A549 (cell line): ENCODE measurements at regions not wholly inside any gene's neighbourhood (a gene's known extent, or its start where the extent isn't known, plus 50 kb on each side); places are given as distances from the start of the nearest gene placed in this dataset.

Experiments used
- ATAC-seq, 2 experiments: fragments of 200-7000 bp in 1 of 2; fragments of >200 bp in 1 of 2; cut with Nextera tagmentation in 1 of 2; cut with Tn5 transposase in 1 of 2; 3 replicates each; pipeline versions ENCODE4 v1.8.0 to v1.9.1; 2018 to 2020; ENCODE audit warnings: mild to moderate bottlenecking in 1 of 2, moderate library complexity in 1 of 2
- CTCF ChIA-PET: fragments of 300-600 bp; sonication (Branson Sonifier 250); formaldehyde crosslinking; extraction: SDS; loops from one replicate; lab custom pipeline; 2021; ENCODE audit warnings: antibody characterized with exemption, inconsistent platforms; lab: Yijun Ruan, JAX
- POLR2A ChIA-PET: fragments of 350-600 bp; formaldehyde crosslinking; extraction: SDS; loops from one replicate; lab custom pipeline; 2021; ENCODE audit warnings: antibody characterized with exemption, inconsistent platforms; lab: Yijun Ruan, JAX
- DNase-seq, 2 experiments: peaks; one replicate each; pipeline versions ENCODE4 v3.0.0 to v3.0.0-alpha.2; 2011 to 2016; ENCODE audit warnings: low read depth in 1 of 2, low spot score in 1 of 2
- FAIRE-seq: peaks from 2 replicates; lab custom pipeline; 2011; peaks lifted over from hg19 to GRCh38; lab: Jason Lieb, UNC
- H3K27ac ChIP-seq, 2 experiments: fragments of >200 bp; sonication (Bioruptor Twin); formaldehyde crosslinking; 3 replicates each; pipeline ENCODE4 v1.5.1; 2016 to 2017
- H3K4me1 ChIP-seq: fragments of >200 bp; sonication (Bioruptor Twin); formaldehyde crosslinking; 3 replicates; pipeline ENCODE4 v1.6.1; 2016
- H3K4me2 ChIP-seq: fragments of >200 bp; sonication (Bioruptor Twin); formaldehyde crosslinking; 3 replicates; pipeline ENCODE4 v1.6.1; 2016
- H3K4me3 ChIP-seq: fragments of >200 bp; sonication (Bioruptor Twin); formaldehyde crosslinking; 3 replicates; pipeline ENCODE4 v1.5.1; 2016
- H3K9me3 ChIP-seq: fragments of >200 bp; sonication (Bioruptor Twin); formaldehyde crosslinking; 3 replicates; pipeline ENCODE4 v1.6.1; 2016
- CHD2 ChIP-seq: fragments of 150-350 bp; IDR thresholded peaks from 2 replicates; pipeline ENCODE4 v1.6.1; 2014; ENCODE audit warnings: low read length; ENCODE audit not compliant: partially characterized antibody
- E2F6 ChIP-seq: IDR thresholded peaks from 2 replicates; pipeline ENCODE4 v1.6.1; 2012; ENCODE audit warnings: low read depth, borderline replicate concordance
- EHF ChIP-seq: fragments of 250-450 bp; sonication (Bioruptor Pico); IDR thresholded peaks from 2 replicates; pipeline ENCODE4 v1.5.0; 2020; ENCODE audit warnings: mild to moderate bottlenecking
- EP300 ChIP-seq, 2 experiments: fragments of >200 bp; sonication (Bioruptor Twin); formaldehyde crosslinking; IDR thresholded peaks; 2 replicates in 1 of 2; 3 replicates in 1 of 2; pipeline ENCODE4 v1.6.1; 2016 to 2017
- HDAC2 ChIP-seq: fragments of 200-600 bp; sonication (generic); IDR thresholded peaks from 2 replicates; pipeline ENCODE4 v1.6.1; 2016
- HES2 ChIP-seq: fragments of >200 bp; sonication (Bioruptor Twin); formaldehyde crosslinking; IDR thresholded peaks from 2 replicates; pipeline ENCODE4 v1.6.1; 2016
- HMGXB4 ChIP-seq: fragments of 250-450 bp; sonication (Bioruptor Pico); IDR thresholded peaks from 2 replicates; pipeline ENCODE4 v1.5.0; 2021; ENCODE audit warnings: mild to moderate bottlenecking, moderate library complexity, borderline replicate concordance
- HOXA7 ChIP-seq: fragments of 250-450 bp; sonication (Bioruptor Pico); IDR thresholded peaks from 2 replicates; pipeline ENCODE4 v1.5.0; 2020; ENCODE audit warnings: mild to moderate bottlenecking, moderate library complexity
- HOXB13 ChIP-seq: fragments of 250-450 bp; sonication (Bioruptor Pico); IDR thresholded peaks from 2 replicates; pipeline ENCODE4 v1.5.0; 2020; ENCODE audit warnings: low read depth, mild to moderate bottlenecking, moderate library complexity
- JUNB ChIP-seq: fragments of >200 bp; sonication (Bioruptor Twin); formaldehyde crosslinking; IDR thresholded peaks from 2 replicates; pipeline ENCODE4 v1.6.1; 2016
- KDM1A ChIP-seq: fragments of 200-600 bp; sonication (generic); IDR thresholded peaks from 2 replicates; pipeline ENCODE4 v1.6.1; 2016; ENCODE audit warnings: low read depth, mild to moderate bottlenecking
- NFE2L2 ChIP-seq: fragments of 150-350 bp; conservative IDR thresholded peaks from 2 replicates; pipeline ENCODE4 v1.6.1; 2014; ENCODE audit warnings: low read length
- NPAS2 ChIP-seq: fragments of 250-450 bp; sonication (Bioruptor Pico); IDR thresholded peaks from 2 replicates; pipeline ENCODE4 v1.8.0; 2022; ENCODE audit warnings: mild to moderate bottlenecking, moderate library complexity, borderline replicate concordance
- NR3C1 ChIP-seq: fragments of >200 bp; sonication (Bioruptor Twin); formaldehyde crosslinking; IDR thresholded peaks from 3 replicates; pipeline ENCODE4 v1.6.1; 2017
- PHF8 ChIP-seq: fragments of 200-600 bp; sonication (generic); IDR thresholded peaks from 2 replicates; pipeline ENCODE4 v1.6.1; 2016; ENCODE audit warnings: low read depth, mild to moderate bottlenecking, antibody characterized with exemption, moderate library complexity, borderline replicate concordance
- POLR2A ChIP-seq: IDR thresholded peaks from 2 replicates; pipeline ENCODE4 v1.6.1; 2012; ENCODE audit warnings: mild to moderate bottlenecking, low read length
- POLR2AphosphoS2 ChIP-seq: conservative IDR thresholded peaks from 2 replicates; pipeline ENCODE4 v1.6.1; 2012; ENCODE audit warnings: low read length, improper control_type of control experiment, inconsistent platforms
- RARB ChIP-seq: fragments of 250-450 bp; sonication (Bioruptor Pico); IDR thresholded peaks from 2 replicates; pipeline ENCODE4 v1.8.0; 2021; ENCODE audit warnings: mild to moderate bottlenecking, moderate library complexity
- RCOR1 ChIP-seq: fragments of 150-350 bp; IDR thresholded peaks from 2 replicates; pipeline ENCODE4 v1.6.1; 2014; ENCODE audit warnings: antibody characterized with exemption, low read length, low read depth
- REST ChIP-seq: fragments of 200-600 bp; sonication (generic); IDR thresholded peaks from 2 replicates; pipeline ENCODE4 v1.6.1; 2016; ENCODE audit warnings: antibody characterized with exemption, mild to moderate bottlenecking, moderate library complexity
- SREBF2 ChIP-seq: fragments of 450-650 bp; IDR thresholded peaks from 2 replicates; pipeline ENCODE4 v1.6.1; 2014; ENCODE audit warnings: mild to moderate bottlenecking, moderate library complexity
- TFCP2L1 ChIP-seq: fragments of 250-450 bp; sonication (Bioruptor Pico); IDR thresholded peaks from 2 replicates; pipeline ENCODE4 v1.5.0; 2021; ENCODE audit warnings: mild to moderate bottlenecking
- USF2 ChIP-seq: fragments of 450-650 bp; IDR thresholded peaks from 2 replicates; pipeline ENCODE4 v1.6.1; 2014; ENCODE audit warnings: antibody characterized with exemption
- ZC3H11A ChIP-seq: fragments of 450-650 bp; IDR thresholded peaks from 2 replicates; pipeline ENCODE4 v1.6.1; 2014; ENCODE audit warnings: antibody characterized with exemption, mild to moderate bottlenecking
- ZSCAN20 ChIP-seq: fragments of 250-450 bp; sonication (Bioruptor Pico); IDR thresholded peaks from 2 replicates; pipeline ENCODE4 v1.8.0; 2022; ENCODE audit warnings: mild to moderate bottlenecking, moderate library complexity
- WGBS: methylation state at CpG from one replicate; pipeline ENCODE4 v1.1.6; 2017; ENCODE audit errors: missing lambda C conversion rate; 5-methylcytosine and 5-hydroxymethylcytosine counted together

GRCh38 chr2:164257742-164258141 is 363.5 kb downstream of the GRB14 start:
- Histone ChIP-seq H3K4me3 (no peak overlapping the region), H3K9me3 (no peaks in the 10 kb centered on the region), H3K4me1 (no peaks in the 10 kb centered on the region), H3K27ac (no peak overlapping the region), H3K4me2 (no peak overlapping the region)
- WGBS: 41% methylated on average over 3 of the region's 3 CpGs
- DNase-seq: no peak
- CTCF ChIA-PET: no interaction called here
- ATAC-seq: no peak
- TF ChIP-seq SREBF2: no peak
- POLR2A ChIA-PET: no interaction called here
- FAIRE-seq: no peak

- ChIA-PET CTCF (no interaction called here), POLR2A (no interaction called here)
- FAIRE-seq (no peak), DNase-seq (no peak), ATAC-seq (no peak)
- TF ChIP-seq HDAC2 (no peak), HOXB13 (CRISPR knock-in tag) (no peak), NPAS2 (CRISPR knock-in tag) (no peak), ZC3H11A (no peak), REST (no peak), KDM1A (no peak), USF2 (no peak), EP300 (IDR thresholded peaks at IDR 0.05) (no peak), JUNB (no peak), E2F6 (no peak), RARB (CRISPR knock-in tag) (no peak), TFCP2L1 (no peak), HMGXB4 (CRISPR knock-in tag) (no peak)
- no peaks in the 10 kb centered on the region for H3K9me3 ChIP-seq
- no peaks in the 10 kb centered on the region for H3K4me1 ChIP-seq
- no peak overlapping the region for H3K27ac ChIP-seq
- no peak overlapping the region for H3K4me3 ChIP-seq
- WGBS: 55% methylated on average over 2 of the region's 2 CpGs
- no peak overlapping the region for H3K4me2 ChIP-seq
Observed at GRCh38 chr2:164252568-164253287, 368.6 kb downstream of the GRB14 start.

- CTCF ChIA-PET: no interaction called here
- DNase-seq (no peak), ATAC-seq (no peak), FAIRE-seq (no peak)
- H3K27ac ChIP-seq: no peak overlapping the region
- TF ChIP-seq NFE2L2 (no peak), REST (no peak), HOXA7 (CRISPR knock-in tag) (no peak), PHF8 (no peak), RCOR1 (no peak), CHD2 (no peak), ZSCAN20 (CRISPR knock-in tag) (no peak), NR3C1 (no peak), HES2 (no peak), POLR2A (no peak), POLR2AphosphoS2 (no peak), EHF (CRISPR knock-in tag) (no peak)
- no peak overlapping the region for H3K4me3 ChIP-seq
- H3K4me1 ChIP-seq: no peaks in the 10 kb centered on the region
- no peak overlapping the region for H3K4me2 ChIP-seq
- POLR2A ChIA-PET: no interaction called here
- no peaks in the 10 kb centered on the region for H3K9me3 ChIP-seq
Observed at GRCh38 chr2:164243315-164243714, 378.0 kb downstream of the GRB14 start.
